ENCODE measurements at regions not wholly inside any gene's neighbourhood (a gene's known extent, or its start where the extent isn't known, plus 50 kb on each side); places are given as distances from the start of the nearest gene placed in this dataset.

DNA sequence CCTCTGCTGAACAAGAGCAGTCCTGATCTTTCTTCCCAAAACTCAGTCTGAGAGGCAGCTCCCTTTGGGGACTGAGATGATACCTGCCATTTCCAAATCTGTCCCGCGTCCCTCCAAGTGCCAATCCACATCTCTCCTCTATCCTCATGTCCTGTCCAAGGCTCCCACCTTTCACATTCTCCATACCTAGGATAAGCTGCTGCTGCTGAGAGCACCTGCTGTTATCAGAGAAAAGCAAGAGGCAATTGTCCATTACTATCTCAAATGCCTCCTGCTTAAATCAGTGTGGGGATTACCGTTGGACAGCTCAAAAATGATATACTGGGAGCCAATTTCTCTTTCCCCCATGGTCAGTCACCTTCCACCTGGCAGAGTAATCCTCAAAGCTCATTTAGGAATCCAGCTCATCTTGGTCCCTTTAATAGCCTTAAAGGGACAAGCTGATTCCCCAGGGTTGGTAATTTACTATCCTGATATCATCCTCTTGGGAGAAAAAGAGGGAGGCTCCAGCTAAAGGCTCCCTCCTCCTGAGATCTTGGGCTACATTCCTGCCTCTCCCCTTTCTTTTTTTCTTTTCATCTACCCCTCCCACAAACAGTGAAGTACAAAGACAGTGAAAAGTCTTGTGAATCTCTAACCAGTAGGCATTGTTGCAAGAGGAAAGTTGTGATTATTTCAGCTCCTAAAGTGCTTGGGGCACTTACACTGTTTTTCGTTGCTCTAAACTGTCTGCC, 278.1 kb upstream of the CAMK1G start:
- Histone ChIP-seq H3K27ac (ENCODE audit: low read length) (no peak overlapping the region), H3K27me3 (ENCODE audit: control insufficient read depth, insufficient read depth, low read length) (no peaks in the 10 kb centered on the region), H3K9ac (ENCODE audit: low read length) (no peak overlapping the region), H3K4me3 (ENCODE audit: low read length) (no peak overlapping the region), H3K9me3 (ENCODE audit: control insufficient read depth, low read depth, low read length) (no peaks in the 10 kb centered on the region), H3K36me3 (ENCODE audit: control insufficient read depth, low read depth, low read length) (no peaks in the 10 kb centered on the region), H3K4me1 (ENCODE audit: control insufficient read depth, low read depth, low read length) (peaks cover 7% of the 10 kb centered on the region)

DNA sequence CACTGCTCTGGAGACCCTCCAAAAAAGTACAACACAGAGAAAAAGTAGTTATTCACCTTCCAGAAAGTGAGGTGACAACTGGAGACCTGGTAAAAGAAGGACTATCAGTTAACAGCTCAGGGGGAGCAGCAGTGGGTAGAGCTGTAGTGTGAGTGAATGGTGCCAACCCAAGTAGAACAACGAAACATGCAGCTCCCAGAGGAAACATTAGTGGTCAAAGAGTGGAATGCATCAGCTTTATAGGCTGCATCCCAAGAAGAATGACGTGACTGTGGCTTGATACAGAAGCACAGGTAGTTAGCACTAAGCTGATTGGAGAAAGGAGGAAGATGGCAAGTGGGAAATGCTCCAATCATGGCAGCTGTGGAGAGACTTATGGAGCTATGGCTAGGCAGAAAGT, 275.7 kb upstream of the CAMK1G start:
- Histone ChIP-seq H3K36me3 (ENCODE audit: control insufficient read depth, low read depth, low read length) (no peaks in the 10 kb centered on the region), H3K9me3 (ENCODE audit: control insufficient read depth, low read depth, low read length) (no peaks in the 10 kb centered on the region), H3K4me1 (ENCODE audit: control insufficient read depth, low read depth, low read length) (peaks cover 7% of the 10 kb centered on the region), H3K4me3 (ENCODE audit: low read length) (no peak overlapping the region), H3K27ac (ENCODE audit: low read length) (no peak overlapping the region), H3K9ac (ENCODE audit: low read length) (no peak overlapping the region), H3K27me3 (ENCODE audit: control insufficient read depth, insufficient read depth, low read length) (no peaks in the 10 kb centered on the region)

GRCh38 chr1:209309198-209309597, 274.3 kb upstream of the CAMK1G start:
- H3K9ac ChIP-seq (ENCODE audit: low read length) = no peak overlapping the region
- no peaks in the 10 kb centered on the region for H3K36me3 ChIP-seq (ENCODE audit: control insufficient read depth, low read depth, low read length)
- no peaks in the 10 kb centered on the region for H3K9me3 ChIP-seq (ENCODE audit: control insufficient read depth, low read depth, low read length)
- no peak overlapping the region for H3K27ac ChIP-seq (ENCODE audit: low read length)
- H3K4me3 ChIP-seq (ENCODE audit: low read length) = no peak overlapping the region
- H3K4me1 ChIP-seq (ENCODE audit: control insufficient read depth, low read depth, low read length) = peaks cover 7% of the 10 kb centered on the region
- H3K27me3 ChIP-seq (ENCODE audit: control insufficient read depth, insufficient read depth, low read length) = no peaks in the 10 kb centered on the region

DNA sequence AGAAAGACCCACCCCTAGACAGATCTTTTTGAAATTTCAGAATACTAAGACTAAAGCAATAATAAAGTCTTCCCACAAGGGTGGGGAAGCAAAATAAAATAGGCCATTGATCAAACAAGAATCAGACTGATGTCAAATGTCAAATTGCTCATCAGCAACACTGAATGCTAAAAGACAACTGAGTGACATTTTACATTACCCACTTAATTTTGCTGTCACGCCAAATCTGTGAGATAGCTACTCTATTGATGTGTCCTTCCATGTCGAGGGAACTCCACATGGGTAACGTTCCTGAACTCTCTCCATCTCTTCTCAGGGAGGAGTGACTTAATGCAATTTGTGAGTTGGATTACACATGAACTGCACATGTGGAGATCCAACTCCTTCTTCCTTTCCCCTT, 271.7 kb upstream of the CAMK1G start:
- Histone ChIP-seq H3K4me1 (ENCODE audit: control insufficient read depth, low read depth, low read length) (no peaks in the 10 kb centered on the region), H3K9me3 (ENCODE audit: control insufficient read depth, low read depth, low read length) (no peaks in the 10 kb centered on the region), H3K27me3 (ENCODE audit: control insufficient read depth, insufficient read depth, low read length) (no peaks in the 10 kb centered on the region), H3K36me3 (ENCODE audit: control insufficient read depth, low read depth, low read length) (no peaks in the 10 kb centered on the region), H3K27ac (ENCODE audit: low read length) (no peak overlapping the region), H3K9ac (ENCODE audit: low read length) (no peak overlapping the region), H3K4me3 (ENCODE audit: low read length) (no peak overlapping the region)

- H3K4me3 ChIP-seq (ENCODE audit: low read length) = no peak overlapping the region
- no peaks in the 10 kb centered on the region for H3K36me3 ChIP-seq (ENCODE audit: control insufficient read depth, low read depth, low read length)
- H3K9ac ChIP-seq (ENCODE audit: low read length) = no peak overlapping the region
- H3K9me3 ChIP-seq (ENCODE audit: control insufficient read depth, low read depth, low read length) = no peaks in the 10 kb centered on the region
- H3K4me1 ChIP-seq (ENCODE audit: control insufficient read depth, low read depth, low read length) = no peaks in the 10 kb centered on the region
- no peaks in the 10 kb centered on the region for H3K27me3 ChIP-seq (ENCODE audit: control insufficient read depth, insufficient read depth, low read length)
- H3K27ac ChIP-seq (ENCODE audit: low read length) = no peak overlapping the region
Observed at GRCh38 chr1:209316929-209317328, 266.6 kb upstream of the CAMK1G start.

DNA sequence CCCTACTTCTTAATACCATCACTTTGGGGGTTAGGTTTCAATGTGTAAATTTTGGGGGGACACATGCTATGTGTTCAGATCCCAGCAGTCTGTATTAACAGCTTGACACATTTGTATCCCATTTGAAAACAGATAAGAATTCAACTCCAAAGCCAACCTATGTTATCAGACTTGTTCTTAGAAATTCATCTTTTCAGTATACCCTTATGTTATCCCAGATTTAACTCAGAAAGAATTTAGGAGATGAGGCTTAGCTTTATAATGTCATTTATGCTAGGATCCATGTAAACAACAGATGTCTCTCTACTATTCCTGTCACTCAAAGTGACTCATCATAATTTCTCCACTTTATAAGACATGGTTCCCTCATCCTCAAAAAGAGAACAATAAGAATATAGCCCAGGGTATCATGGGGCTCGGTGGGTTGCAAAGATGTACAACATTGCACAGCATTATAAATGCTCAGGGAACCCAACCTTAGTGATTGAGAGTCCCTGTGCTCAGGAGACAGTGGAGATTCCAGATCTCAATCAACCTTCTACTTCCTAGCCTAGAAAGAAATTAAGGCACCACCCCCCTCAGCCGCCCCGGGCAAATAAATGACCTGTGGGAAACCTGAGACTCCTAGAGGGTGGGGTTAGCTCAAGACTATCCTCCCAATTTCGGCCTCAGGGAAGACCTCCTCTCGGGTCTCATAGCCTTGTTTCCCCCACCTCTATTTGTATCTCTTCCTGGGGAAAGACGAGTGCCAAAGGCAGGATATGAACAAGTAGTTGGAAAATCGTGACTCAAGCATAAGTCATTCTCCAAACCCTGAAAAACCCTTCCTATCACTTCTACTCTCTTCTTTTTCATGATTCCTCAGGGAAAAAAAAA, 265.1 kb upstream of the CAMK1G start:
- H3K9me3 ChIP-seq (ENCODE audit: control insufficient read depth, low read depth, low read length) = no peaks in the 10 kb centered on the region
- no peaks in the 10 kb centered on the region for H3K27me3 ChIP-seq (ENCODE audit: control insufficient read depth, insufficient read depth, low read length)
- H3K27ac ChIP-seq (ENCODE audit: low read length) = no peak overlapping the region
- no peaks in the 10 kb centered on the region for H3K36me3 ChIP-seq (ENCODE audit: control insufficient read depth, low read depth, low read length)
- no peak overlapping the region for H3K9ac ChIP-seq (ENCODE audit: low read length)
- no peak overlapping the region for H3K4me3 ChIP-seq (ENCODE audit: low read length)
- no peaks in the 10 kb centered on the region for H3K4me1 ChIP-seq (ENCODE audit: control insufficient read depth, low read depth, low read length)

- Histone ChIP-seq H3K4me1 (ENCODE audit: control insufficient read depth, low read depth, low read length) (no peaks in the 10 kb centered on the region), H3K27me3 (ENCODE audit: control insufficient read depth, insufficient read depth, low read length) (no peaks in the 10 kb centered on the region), H3K9me3 (ENCODE audit: control insufficient read depth, low read depth, low read length) (no peaks in the 10 kb centered on the region), H3K27ac (ENCODE audit: low read length) (no peak overlapping the region), H3K9ac (ENCODE audit: low read length) (no peak overlapping the region), H3K4me3 (ENCODE audit: low read length) (no peak overlapping the region), H3K36me3 (ENCODE audit: control insufficient read depth, low read depth, low read length) (no peaks in the 10 kb centered on the region)
Observed at GRCh38 chr1:209319057-209319432, 264.5 kb upstream of the CAMK1G start.

GRCh38 chr1:209319549-209319948, 264.0 kb upstream of the CAMK1G start:
- no peaks in the 10 kb centered on the region for H3K36me3 ChIP-seq (ENCODE audit: control insufficient read depth, low read depth, low read length)
- no peak overlapping the region for H3K4me3 ChIP-seq (ENCODE audit: low read length)
- no peaks in the 10 kb centered on the region for H3K9me3 ChIP-seq (ENCODE audit: control insufficient read depth, low read depth, low read length)
- no peak overlapping the region for H3K9ac ChIP-seq (ENCODE audit: low read length)
- no peaks in the 10 kb centered on the region for H3K4me1 ChIP-seq (ENCODE audit: control insufficient read depth, low read depth, low read length)
- H3K27ac ChIP-seq (ENCODE audit: low read length) = no peak overlapping the region
- no peaks in the 10 kb centered on the region for H3K27me3 ChIP-seq (ENCODE audit: control insufficient read depth, insufficient read depth, low read length)

DNA sequence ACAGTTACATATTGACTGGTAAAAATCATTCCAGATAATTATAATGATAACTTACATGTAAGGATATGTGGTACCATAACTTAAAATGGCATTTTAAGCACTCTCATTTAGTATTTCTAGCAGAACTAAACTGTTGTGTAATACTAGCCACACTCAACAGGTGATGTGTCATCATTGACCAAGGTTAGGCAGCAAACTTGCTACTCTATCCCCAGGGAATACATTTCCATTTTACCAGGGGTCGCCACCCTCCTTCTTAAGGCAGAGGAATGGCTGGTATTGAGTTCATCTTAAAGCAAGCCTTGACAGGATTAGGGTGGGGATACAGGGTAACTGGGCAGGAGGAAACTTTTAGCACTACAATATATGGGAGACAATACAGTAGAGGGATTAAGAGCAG, 259.8 kb upstream of the CAMK1G start:
- Histone ChIP-seq H3K36me3 (ENCODE audit: control insufficient read depth, low read depth, low read length) (no peaks in the 10 kb centered on the region), H3K4me3 (ENCODE audit: low read length) (no peak overlapping the region), H3K9ac (ENCODE audit: low read length) (no peak overlapping the region), H3K27ac (ENCODE audit: low read length) (no peak overlapping the region), H3K27me3 (ENCODE audit: control insufficient read depth, insufficient read depth, low read length) (no peaks in the 10 kb centered on the region), H3K9me3 (ENCODE audit: control insufficient read depth, low read depth, low read length) (no peaks in the 10 kb centered on the region), H3K4me1 (ENCODE audit: control insufficient read depth, low read depth, low read length) (no peaks in the 10 kb centered on the region)

GRCh38 chr1:209324901-209325871, 258.3 kb upstream of the CAMK1G start:
- H3K9me3 ChIP-seq (ENCODE audit: control insufficient read depth, low read depth, low read length) = no peaks in the 10 kb centered on the region
- no peak overlapping the region for H3K27ac ChIP-seq (ENCODE audit: low read length)
- no peak overlapping the region for H3K4me3 ChIP-seq (ENCODE audit: low read length)
- no peaks in the 10 kb centered on the region for H3K27me3 ChIP-seq (ENCODE audit: control insufficient read depth, insufficient read depth, low read length)
- H3K9ac ChIP-seq (ENCODE audit: low read length) = no peak overlapping the region
- H3K4me1 ChIP-seq (ENCODE audit: control insufficient read depth, low read depth, low read length) = no peaks in the 10 kb centered on the region
- no peaks in the 10 kb centered on the region for H3K36me3 ChIP-seq (ENCODE audit: control insufficient read depth, low read depth, low read length)

DNA sequence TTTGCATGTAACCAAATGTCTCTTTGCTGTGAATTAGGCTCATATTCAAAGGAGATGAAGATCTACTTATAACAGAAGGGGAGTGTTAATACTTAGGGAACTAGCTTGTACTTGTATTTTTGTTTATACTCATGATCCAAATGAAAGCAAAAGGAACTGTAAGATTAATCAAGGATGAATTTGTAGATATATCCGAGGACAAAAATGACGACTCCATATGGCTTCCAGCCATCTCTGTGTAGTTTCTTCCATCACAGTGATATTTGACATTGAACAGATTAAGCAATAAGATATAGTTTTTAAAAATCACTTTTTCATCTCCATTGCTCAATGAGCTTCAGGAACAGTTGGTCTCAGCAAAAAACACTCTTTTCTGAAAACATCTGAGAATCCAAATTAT, 257.4 kb upstream of the CAMK1G start:
- Histone ChIP-seq H3K27me3 (ENCODE audit: control insufficient read depth, insufficient read depth, low read length) (no peaks in the 10 kb centered on the region), H3K36me3 (ENCODE audit: control insufficient read depth, low read depth, low read length) (no peaks in the 10 kb centered on the region), H3K27ac (ENCODE audit: low read length) (no peak overlapping the region), H3K9ac (ENCODE audit: low read length) (no peak overlapping the region), H3K4me1 (ENCODE audit: control insufficient read depth, low read depth, low read length) (no peaks in the 10 kb centered on the region), H3K4me3 (ENCODE audit: low read length) (no peak overlapping the region), H3K9me3 (ENCODE audit: control insufficient read depth, low read depth, low read length) (no peaks in the 10 kb centered on the region)

All from iPS-18a (cell line).